ENCODE measurements at regions not wholly inside any gene's neighbourhood (a gene's known extent, or its start where the extent isn't known, plus 50 kb on each side); places are given as distances from the start of the nearest gene placed in this dataset.
A peak's percentile ranks its signal among the peaks of the same experiment; 100 is the strongest.

DNA sequence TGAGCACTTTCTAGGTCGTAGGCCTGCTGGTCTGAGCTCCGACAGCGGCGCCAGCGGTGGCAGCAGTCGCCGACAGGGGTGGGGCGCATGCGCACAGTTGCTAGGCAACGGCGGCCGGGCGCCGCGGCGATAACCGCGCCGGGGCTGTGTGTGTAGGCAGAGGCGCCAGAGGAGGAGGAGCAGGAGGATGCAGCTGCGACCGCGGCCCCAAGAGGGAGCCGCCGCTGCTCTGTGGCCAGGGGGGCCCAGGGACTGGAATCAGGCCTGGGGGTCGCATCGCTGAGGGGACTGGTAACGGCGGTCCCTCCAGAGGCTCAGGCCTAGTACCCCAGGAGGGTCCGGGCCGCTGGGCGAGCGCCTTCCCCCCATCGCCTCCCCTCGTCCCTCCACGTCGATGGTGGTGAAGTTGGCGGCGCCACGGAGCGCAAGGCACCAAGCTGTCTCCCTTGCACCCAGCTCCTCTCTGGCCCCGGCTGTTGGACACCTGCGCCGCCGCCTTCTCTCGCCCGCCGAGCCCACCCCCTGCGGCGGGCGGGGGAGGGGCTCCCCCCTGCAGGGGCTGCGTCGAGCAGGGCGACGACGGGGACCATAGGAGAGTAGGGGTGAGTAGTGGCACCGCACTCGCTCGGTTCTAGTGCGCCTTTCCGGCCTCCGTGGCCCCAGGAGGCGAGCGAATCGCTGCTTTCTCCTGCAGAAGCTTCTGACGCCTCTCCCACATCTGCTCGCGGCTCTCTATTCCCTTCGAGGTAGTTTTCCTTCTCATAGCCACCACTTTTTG lies 58.6 kb upstream of the ZC4H2 start, which contains the start of gene ZC3H12B:
ZC3H12B (plus strand) TSS at position 159 of the 778 bp plus-strand sequence.
- peak; percentile 62 to 66 for DNase-seq (ENCODE audit: extremely low read depth in 1 of 2, low read depth in 1 of 2)

- DNase-seq (ENCODE audit: extremely low read depth in 1 of 2, low read depth in 1 of 2): no peak
Observed at GRCh38 chrX:65034292-65034667, 58.0 kb upstream of the ZC4H2 start.
